Fibroblast of skin of scalp (primary cell): ENCODE measurements at regions not wholly inside any gene's neighbourhood (a gene's known extent, or its start where the extent isn't known, plus 50 kb on each side); places are given as distances from the start of the nearest gene placed in this dataset.

Experiments used
- DNase-seq: peaks from one replicate; pipeline ENCODE4 v3.0.0-alpha.2; 2013

DNA sequence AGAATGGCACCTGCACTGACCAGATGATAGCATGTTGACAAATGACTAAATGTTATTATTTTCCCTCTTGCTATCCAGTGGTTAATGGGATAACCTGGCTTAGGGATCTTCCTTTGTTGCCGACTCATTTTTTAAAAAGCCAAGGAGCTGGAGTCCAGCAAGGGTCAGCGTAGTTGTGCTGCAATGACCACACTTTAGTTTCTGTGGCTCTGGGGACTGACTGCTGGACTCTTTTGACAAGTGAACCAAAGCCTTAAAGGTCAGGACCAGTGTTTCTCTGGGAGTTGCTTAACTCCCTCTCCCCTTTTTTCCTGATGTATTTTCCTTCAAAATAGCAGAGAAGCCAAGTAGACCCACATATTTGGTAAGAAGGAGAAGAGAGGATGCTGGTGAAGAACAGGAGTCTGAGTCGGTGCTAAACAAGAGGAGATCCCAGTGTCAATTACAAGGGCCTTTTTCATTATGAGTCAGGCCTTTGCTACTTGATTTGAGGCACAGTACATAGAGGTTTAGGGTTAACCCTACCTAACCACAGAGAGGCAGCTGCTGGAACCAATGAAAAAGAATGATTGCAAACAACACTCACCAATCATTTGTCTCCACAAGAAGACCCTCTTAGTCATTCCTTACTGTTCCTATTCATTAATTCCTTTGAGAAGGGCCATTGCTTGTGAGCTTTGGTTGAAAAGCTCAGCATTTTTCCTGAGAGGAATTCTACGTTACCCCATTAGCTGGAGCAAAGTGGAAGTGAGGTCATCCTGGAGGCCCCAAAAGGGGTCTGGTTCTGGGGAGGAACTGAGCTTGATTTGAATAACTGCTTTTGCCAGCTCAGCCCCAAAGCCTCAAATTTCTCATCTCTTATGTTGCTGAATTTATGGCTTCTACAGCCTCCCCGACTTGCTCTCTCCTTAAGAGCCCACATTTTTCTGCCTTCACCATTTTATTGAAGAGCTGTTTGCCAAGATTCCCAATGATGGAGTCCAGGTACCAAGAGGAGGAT lies 137.6 kb upstream of the HNMT start:
- no peak for DNase-seq

DNA sequence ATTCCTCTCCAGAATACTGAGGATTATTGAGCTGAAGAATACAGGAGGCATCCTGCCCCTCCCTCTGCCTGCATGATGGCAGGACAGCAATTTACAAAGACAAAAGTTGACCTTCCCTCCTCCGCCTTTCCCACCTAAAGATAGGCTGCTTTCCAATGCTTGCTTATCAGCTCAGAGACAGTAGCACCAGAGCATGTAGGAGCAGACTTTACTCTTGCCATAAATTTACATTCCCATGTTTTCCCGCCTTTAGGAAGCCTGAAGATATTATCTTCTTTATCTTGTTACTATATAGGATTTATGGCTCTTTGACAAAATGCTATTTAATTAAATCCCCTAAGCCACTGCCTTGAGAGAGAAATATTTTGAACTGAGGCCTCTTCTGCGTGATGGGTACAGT lies 135.6 kb upstream of the HNMT start:
- DNase-seq, result no peak

- no peak for DNase-seq
These were observed 135.0 kb upstream of the HNMT start for GRCh38 chr2:137829251-137829650.

DNA sequence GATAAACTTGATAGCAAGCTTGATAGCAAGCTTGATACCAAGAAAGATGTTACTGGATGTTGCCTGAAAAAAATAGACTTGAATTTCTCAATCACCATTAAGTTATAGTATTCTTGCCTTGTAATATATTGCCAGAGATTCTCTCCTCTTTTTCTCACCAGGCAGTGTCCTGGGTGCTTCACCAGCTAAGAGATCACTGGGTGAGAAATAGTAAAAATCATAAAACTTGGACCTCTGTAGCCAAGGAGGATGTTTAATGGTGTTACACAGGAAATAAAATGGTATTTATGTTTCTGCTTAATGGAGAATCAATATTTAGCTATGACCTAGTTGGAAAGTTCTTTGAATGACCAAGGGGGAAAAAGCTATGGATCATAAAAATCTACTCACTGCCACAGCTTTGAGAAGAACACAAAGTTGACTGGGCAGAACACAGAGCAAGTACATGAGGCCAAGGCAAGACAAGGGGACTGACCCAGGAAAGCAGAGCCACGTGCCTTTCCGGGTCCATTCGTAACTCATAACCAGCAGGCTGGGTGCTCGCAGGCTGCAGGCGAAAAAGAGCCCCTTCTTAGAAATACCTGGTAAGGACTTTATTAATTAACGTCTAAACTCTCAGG lies 129.4 kb upstream of the HNMT start:
- DNase-seq, result no peak

DNA sequence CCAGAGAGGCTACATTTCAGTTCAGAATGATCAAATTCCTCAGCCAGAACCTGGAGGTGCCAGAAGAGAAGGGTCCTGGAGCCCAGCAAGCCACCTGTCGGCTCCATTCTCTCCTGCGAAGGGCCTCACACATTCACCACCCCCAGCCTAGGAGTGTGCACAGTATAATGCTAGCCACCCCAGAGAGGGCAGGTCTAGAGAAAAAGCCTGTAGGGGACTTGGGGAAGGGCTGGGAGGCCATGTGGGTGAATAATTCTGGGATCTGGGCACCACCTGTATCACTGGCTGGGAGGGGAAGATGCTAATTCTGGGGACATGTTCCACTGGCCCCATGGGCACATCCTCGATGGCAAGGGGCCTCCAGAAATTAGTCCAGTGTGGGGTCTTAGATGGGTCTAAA lies 127.6 kb upstream of the HNMT start:
- DNase-seq, result no peak

- DNase-seq, result peak; percentile 52
These were observed 126.4 kb upstream of the HNMT start for GRCh38 chr2:137837830-137838229.

DNA sequence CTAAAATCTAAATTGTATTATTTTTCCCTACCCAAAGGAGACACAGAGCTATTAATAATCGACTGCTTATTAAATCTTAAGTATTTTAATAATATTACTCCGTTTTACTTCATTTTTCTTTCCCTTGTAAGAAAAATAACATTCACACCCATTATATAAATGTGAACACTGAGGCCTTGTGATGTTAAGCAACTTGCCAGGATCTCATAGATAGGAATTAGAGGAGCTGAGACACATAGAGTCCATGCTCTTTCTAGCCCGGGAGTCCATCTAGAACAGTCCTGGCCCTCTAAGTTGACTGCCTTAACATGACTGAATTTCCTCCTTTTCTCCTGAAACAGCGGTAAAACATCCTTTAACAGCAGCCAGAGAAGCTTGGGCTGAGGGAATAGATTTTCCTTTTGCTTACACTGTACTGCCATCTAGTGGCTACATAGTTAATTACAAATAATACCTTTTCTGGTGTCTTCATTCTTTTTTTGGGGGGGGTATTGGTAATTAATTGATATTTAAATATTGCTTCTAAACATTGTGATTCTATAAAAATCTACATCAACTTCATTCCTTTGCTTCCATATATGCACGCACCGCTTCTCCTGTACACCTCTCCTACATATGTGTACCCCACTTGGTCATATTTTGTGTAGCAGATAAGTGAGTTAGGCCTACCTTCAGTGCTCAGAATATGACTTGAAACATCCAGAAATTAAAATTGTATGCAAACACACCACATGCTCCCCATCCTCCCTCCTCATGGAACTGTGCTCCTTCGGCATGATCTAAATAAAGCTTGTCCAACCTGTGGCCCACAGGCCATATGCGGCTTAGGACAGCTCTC lies 125.8 kb upstream of the HNMT start:
- peak; percentile 53 for DNase-seq

DNA sequence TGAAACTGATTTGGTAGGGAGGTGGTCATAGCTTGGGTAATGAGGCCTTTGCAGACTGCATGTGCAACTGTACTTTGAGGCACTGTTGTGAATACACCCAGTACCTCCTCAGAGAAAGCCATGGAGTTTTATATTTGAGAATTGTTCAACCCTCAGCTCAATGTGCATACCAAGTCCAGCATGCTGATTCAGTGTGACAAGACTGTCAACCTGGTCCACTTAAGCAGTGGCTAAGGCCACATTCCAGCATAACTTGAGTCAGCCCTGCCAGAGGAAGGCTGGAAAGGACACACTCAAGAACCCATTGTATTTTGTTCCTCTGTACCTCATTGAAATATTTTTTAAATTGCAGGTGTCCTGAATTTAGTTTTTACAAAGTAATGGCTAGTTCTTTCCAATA lies 121.8 kb upstream of the HNMT start:
- no peak for DNase-seq

DNA sequence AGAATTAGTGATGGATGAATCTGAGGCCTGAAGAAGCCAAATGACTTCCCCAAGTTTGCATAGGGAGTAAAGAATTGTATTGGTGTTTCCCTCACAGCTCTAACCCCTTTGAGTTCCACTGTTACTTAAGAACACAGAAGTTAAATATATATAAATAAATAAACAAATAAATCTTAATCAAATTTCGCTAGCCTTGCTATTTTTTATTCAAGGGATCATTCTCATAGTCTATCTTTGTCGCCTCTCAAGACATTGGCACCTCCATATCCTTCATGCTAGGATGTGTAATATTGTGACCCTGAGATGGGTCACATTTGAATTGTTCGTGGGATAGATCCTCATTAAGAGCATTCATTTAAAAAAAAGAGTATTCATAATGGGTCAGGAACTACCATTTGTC lies 121.3 kb upstream of the HNMT start:
- DNase-seq, result no peak

- DNase-seq, result no peak
These were observed 118.9 kb upstream of the HNMT start for GRCh38 chr2:137845422-137845821.

DNA sequence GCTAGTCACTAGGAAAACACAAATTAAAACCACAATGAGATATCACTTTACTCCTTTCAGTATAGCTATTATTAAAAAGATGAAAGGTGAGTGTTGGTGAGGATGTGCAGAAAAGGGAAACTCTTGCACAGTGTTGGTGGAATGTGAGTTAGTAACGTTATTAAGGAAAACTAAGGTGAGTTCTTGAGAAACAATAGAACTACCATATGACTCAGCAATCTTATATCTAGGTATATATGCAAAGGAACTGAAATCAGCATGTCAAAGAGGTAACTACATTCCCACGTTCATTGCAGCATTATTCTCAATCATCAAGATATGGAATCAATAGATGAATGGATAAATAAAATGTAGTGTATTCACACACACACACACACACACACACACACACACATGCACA lies 117.3 kb upstream of the HNMT start:
- no peak for DNase-seq

DNA sequence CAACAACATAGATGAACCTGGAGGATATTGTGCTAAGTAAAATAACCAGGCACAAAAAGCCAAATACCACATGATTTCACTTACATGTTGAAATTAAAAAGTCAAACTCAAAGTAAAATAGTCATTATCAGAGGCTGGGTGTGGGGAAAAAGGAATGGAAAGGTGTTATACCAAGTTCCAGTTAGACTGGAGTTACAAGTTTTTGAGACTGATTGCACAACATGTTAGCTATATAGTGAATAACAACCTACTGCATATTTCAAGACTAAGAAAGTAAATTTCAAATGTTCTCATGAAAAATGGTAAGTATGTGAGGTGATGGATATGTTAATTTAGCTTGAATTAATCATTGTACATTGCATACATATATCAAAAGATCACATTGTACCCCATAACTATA lies 116.8 kb upstream of the HNMT start:
- no peak for DNase-seq

- no peak for DNase-seq
These were observed 106.4 kb upstream of the HNMT start for GRCh38 chr2:137857881-137858280.

GRCh38 chr2:137862651-137863050 lies 101.6 kb upstream of the HNMT start:
- DNase-seq, result no peak

DNA sequence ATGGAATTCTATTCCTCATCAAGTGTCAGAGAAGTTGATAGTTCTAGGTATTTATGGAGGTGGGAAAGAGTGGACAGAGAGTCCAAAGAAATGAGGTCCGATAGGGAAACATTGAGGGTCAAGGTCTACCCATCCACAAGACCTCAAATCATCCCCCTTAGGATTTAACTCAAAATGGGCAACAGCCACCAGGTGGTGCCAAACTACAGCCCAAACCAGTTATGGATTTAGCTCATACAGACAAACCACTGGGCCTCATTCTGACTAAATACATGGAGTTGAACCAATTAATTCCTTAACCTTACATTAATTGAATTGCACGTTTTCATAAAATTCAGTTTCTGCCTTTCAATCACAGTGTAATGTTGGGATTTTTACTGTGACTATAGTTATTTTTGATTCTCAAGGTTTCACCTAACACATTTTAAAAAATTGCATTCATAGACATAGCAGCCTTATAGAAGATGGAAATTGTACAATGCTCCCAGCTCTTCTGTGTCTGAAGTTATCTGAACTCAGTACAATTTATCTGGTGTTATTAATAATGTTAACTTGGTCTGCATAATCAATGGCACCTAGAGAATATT lies 98.2 kb upstream of the HNMT start:
- DNase-seq, result peak; percentile 40

DNA sequence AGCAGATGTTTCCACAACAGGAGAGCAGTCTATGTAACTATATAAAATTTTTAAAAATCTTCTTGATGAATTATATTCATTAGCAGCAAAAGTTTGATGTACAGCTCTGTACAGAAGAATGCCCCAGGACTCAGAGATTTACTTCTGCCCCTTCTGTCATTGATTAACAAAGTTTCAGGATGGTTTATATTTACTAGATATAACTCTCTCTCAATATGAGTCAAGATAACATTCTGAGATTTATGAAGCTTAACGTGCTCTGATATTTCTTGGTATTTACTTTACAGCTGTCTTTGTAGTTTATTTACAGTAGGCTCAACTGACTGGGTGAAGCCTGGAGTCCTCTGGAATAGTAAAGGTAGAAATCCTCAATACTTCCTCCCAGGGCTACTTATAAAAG lies 93.6 kb upstream of the HNMT start:
- DNase-seq, result no peak

DNA sequence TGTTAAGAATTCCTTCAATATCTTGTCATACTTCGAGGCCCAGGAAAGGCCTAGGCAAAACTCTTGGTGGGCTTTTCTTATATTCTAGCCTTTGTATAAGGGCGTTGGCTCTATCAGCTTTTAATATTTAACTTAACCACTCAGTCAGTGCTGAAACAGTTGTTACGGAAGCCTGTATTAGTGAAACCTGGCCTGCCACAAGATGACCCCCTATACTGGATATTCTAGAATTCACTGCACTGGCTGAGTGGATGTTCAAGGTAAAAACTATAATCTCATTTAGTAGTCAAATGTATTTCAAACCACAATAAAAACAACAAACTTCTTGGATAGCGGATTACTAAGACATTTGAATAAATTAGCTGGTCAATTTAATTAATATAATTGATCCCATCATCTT lies 91.7 kb upstream of the HNMT start:
- DNase-seq, result no peak

DNA sequence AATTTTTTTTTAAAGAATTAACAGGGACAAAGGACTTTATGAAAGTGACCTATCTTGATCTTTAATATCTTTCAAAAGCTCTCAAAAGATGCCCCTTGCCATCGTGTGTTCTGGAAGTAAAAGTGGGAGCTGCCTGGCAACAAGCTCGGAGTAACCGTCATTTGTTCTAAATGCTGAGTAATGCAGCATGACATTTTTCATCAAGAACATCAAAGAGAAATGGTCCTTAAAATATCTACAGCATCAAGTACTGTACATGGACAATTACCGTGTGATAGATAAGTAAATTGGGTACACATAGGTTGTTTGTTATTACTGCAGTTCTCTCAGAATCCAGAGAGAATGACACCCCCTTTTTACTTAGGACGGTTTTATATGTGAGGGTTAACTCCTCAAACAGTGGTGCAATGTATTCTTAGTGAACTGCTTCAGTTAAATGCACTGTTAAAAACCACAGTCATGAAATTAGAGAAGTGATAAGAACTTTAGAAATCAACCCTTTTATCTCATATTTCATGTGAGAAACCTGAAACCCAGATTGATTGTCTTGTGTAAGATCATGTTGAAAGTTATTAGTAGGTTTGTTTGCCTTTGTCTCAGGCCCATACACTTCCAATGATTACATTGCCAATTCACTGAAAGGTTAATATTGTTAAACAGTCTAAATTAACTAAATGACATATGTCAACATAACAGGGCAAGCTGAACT lies 90.6 kb upstream of the HNMT start:
- DNase-seq, result no peak

DNA sequence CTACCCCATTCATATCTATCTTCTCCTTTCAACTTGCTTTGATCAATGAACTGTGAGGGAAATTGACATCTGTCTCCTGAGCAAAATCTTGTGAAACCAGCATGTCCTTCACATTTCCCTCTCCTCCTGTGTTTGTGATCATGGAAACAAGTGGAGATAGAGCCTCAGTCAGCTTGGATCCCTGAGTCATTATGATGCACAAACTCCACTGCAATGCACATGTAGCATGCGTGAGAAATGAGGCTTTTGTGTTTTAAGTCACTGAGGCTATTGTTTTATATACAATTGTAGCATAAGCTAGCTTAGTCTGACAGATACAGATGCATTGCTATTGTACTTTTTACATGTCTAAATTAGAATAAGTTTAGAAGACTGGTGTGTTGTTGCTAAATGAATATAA lies 85.2 kb upstream of the HNMT start:
- DNase-seq, result no peak

- no peak for DNase-seq
These were observed 82.6 kb upstream of the HNMT start for GRCh38 chr2:137881711-137882110.

GRCh38 chr2:137886083-137886831 lies 78.0 kb upstream of the HNMT start:
- no peak for DNase-seq
